ENCODE measurements at regions not wholly inside any gene's neighbourhood (a gene's known extent, or its start where the extent isn't known, plus 50 kb on each side); places are given as distances from the start of the nearest gene placed in this dataset.

DNA sequence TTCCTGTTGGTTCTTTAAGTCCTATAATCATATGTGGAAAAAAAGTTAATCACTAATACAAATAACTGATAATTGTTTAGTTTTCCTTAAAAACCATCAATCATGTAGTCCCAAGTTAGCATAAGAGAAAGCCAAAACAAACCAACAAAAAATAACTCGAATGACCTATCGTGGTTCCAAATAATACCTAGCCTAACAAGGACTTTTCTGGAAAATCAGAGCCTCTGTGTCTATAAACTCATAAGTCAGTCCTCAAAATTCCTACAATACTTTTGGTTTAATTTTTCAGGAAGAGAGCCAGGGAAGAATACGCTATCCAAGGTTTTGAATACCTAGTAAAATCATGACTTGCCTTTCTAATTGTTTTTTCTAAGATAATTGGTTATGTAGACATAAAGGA lies 975.3 kb upstream of the SOX9 start:
- Mint-ChIP-seq H3K36me3 (no peaks in the 10 kb centered on the region), H3K27me3 (ENCODE audit: low read depth) (no peaks in the 10 kb centered on the region), H3K4me3 (no peak overlapping the region), H3K4me1 (no peaks in the 10 kb centered on the region), H3K9me3 (no peaks in the 10 kb centered on the region), H3K27ac (no peak overlapping the region)
- ChIA-PET POLR2A (no interaction called here), CTCF (no interaction called here)
- ATAC-seq (no peak), DNase-seq (ENCODE audit: low spot score) (no peak)
- TF ChIP-seq RELA (CRISPR knock-in tag; IDR thresholded peaks at IDR 0.05; ENCODE audit: borderline replicate concordance) (no peak), PREB (CRISPR knock-in tag; IDR thresholded peaks at IDR 0.05; ENCODE audit: borderline replicate concordance) (no peak), ETV6 (CRISPR knock-in tag; IDR thresholded peaks at IDR 0.05) (no peak), ZNF281 (CRISPR knock-in tag; IDR thresholded peaks at IDR 0.05) (no peak), ESRRA (CRISPR knock-in tag; IDR thresholded peaks at IDR 0.05; ENCODE audit: borderline replicate concordance) (no peak), MXD4 (CRISPR knock-in tag; IDR thresholded peaks at IDR 0.05; ENCODE audit: borderline replicate concordance) (no peak), JAZF1 (CRISPR knock-in tag; IDR thresholded peaks at IDR 0.05) (no peak), SOX15 (CRISPR knock-in tag; IDR thresholded peaks at IDR 0.05) (no peak), CDX4 (CRISPR knock-in tag; IDR thresholded peaks at IDR 0.05; ENCODE audit: borderline replicate concordance) (no peak), NR2C2 (CRISPR knock-in tag; IDR thresholded peaks at IDR 0.05) (no peak), ATF6 (CRISPR knock-in tag; IDR thresholded peaks at IDR 0.05) (no peak), ZNF263 (CRISPR knock-in tag; IDR thresholded peaks at IDR 0.05; ENCODE audit: low read depth) (no peak), ZBTB21 (CRISPR knock-in tag; IDR thresholded peaks at IDR 0.05; ENCODE audit: borderline replicate concordance) (no peak)
- TF ChIP-seq, protein P1, sequence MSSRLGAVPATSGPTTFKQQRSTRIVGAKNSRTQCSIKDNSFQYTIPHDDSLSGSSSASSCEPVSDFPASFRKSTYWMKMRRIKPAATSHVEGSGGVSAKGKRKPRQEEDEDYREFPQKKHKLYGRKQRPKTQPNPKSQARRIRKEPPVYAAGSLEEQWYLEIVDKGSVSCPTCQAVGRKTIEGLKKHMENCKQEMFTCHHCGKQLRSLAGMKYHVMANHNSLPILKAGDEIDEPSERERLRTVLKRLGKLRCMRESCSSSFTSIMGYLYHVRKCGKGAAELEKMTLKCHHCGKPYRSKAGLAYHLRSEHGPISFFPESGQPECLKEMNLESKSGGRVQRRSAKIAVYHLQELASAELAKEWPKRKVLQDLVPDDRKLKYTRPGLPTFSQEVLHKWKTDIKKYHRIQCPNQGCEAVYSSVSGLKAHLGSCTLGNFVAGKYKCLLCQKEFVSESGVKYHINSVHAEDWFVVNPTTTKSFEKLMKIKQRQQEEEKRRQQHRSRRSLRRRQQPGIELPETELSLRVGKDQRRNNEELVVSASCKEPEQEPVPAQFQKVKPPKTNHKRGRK (CRISPR knock-in tag; IDR thresholded peaks at IDR 0.05; ENCODE audit: borderline replicate concordance) = no peak
- TF ChIP-seq, protein P2, sequence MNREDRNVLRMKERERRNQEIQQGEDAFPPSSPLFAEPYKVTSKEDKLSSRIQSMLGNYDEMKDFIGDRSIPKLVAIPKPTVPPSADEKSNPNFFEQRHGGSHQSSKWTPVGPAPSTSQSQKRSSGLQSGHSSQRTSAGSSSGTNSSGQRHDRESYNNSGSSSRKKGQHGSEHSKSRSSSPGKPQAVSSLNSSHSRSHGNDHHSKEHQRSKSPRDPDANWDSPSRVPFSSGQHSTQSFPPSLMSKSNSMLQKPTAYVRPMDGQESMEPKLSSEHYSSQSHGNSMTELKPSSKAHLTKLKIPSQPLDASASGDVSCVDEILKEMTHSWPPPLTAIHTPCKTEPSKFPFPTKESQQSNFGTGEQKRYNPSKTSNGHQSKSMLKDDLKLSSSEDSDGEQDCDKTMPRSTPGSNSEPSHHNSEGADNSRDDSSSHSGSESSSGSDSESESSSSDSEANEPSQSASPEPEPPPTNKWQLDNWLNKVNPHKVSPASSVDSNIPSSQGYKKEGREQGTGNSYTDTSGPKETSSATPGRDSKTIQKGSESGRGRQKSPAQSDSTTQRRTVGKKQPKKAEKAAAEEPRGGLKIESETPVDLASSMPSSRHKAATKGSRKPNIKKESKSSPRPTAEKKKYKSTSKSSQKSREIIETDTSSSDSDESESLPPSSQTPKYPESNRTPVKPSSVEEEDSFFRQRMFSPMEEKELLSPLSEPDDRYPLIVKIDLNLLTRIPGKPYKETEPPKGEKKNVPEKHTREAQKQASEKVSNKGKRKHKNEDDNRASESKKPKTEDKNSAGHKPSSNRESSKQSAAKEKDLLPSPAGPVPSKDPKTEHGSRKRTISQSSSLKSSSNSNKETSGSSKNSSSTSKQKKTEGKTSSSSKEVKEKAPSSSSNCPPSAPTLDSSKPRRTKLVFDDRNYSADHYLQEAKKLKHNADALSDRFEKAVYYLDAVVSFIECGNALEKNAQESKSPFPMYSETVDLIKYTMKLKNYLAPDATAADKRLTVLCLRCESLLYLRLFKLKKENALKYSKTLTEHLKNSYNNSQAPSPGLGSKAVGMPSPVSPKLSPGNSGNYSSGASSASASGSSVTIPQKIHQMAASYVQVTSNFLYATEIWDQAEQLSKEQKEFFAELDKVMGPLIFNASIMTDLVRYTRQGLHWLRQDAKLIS (CRISPR knock-in tag; IDR thresholded peaks at IDR 0.05; ENCODE audit: borderline replicate concordance) = no peak
- TF ChIP-seq, protein P3, sequence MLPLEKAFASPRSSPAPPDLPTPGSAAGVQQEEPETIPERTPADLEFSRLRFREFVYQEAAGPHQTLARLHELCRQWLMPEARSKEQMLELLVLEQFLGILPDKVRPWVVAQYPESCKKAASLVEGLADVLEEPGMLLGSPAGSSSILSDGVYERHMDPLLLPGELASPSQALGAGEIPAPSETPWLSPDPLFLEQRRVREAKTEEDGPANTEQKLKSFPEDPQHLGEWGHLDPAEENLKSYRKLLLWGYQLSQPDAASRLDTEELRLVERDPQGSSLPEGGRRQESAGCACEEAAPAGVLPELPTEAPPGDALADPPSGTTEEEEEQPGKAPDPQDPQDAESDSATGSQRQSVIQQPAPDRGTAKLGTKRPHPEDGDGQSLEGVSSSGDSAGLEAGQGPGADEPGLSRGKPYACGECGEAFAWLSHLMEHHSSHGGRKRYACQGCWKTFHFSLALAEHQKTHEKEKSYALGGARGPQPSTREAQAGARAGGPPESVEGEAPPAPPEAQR (CRISPR knock-in tag; IDR thresholded peaks at IDR 0.05) = no peak
